Stomach (tissue), 8 donors: ENCODE measurements at regions not wholly inside any gene's neighbourhood (a gene's known extent, or its start where the extent isn't known, plus 50 kb on each side); places are given as distances from the start of the nearest gene placed in this dataset.

Experiments
- DNase-seq, 2 donors: peaks; one replicate each; pipeline versions ENCODE4 v3.0.0 to v3.0.0-alpha.2; 2013 to 2019
- H3K27ac ChIP-seq, 5 donors: fragments of 200-600 bp in 4 of 5; sonication (generic) in 4 of 5; one replicate each; pipeline ENCODE4 v1.5.1; 2013 to 2019; ENCODE audit warnings: mild to moderate bottlenecking in 1 of 5, moderate library complexity in 1 of 5
- H3K27me3 ChIP-seq, 3 donors: fragments of 200-600 bp; sonication (generic); one replicate each; pipeline ENCODE4 v1.5.1; 2017 to 2019; ENCODE audit warnings: mixed run types in 1 of 3
- H3K36me3 ChIP-seq, 4 donors: fragments of 200-600 bp; sonication (generic); 1 replicate in 3 of 4; 2 replicates in 1 of 4; pipeline ENCODE4 v1.5.1; 2016 to 2019
- H3K4me1 ChIP-seq, 4 donors: fragments of 200-600 bp; sonication (generic); one replicate each; pipeline ENCODE4 v1.5.1; 2016 to 2019
- H3K4me3 ChIP-seq, 4 donors: fragments of 200-600 bp; sonication (generic) in 3 of 4; one replicate each; pipeline ENCODE4 v1.5.1; 2016 to 2019; ENCODE audit warnings: mild to moderate bottlenecking in 1 of 4
- H3K9me3 ChIP-seq, 4 donors: fragments of 200-600 bp; sonication (generic); one replicate each; pipeline ENCODE4 v1.5.1; 2016 to 2019
- EP300 ChIP-seq: sonication (generic); formaldehyde crosslinking; IDR thresholded peaks from one replicate; pipeline ENCODE4 v1.6.1; 2017; ENCODE audit warnings: antibody characterized with exemption
- POLR2A ChIP-seq, 4 donors: fragments of 450-650 bp; IDR thresholded peaks; one replicate each; pipeline ENCODE4 v1.6.1; 2016; ENCODE audit warnings: antibody characterized with exemption in 4 of 4, control low read depth in 2 of 4, mild to moderate bottlenecking in 1 of 4, moderate library complexity in 1 of 4
- POLR2AphosphoS5 ChIP-seq, 3 donors: sonication (generic); formaldehyde crosslinking; IDR thresholded peaks; one replicate each; pipeline ENCODE4 v1.6.1; 2016; ENCODE audit warnings: antibody characterized with exemption in 3 of 3
- WGBS, 5 donors: extraction: QIAGEN DNeasy Blood & Tissue Kit in 3 of 5; methylation state at CpG; one replicate each; pipeline versions ENCODE4 v1.1.5 to v1.1.7; 2013 to 2018; 5-methylcytosine and 5-hydroxymethylcytosine counted together
- intact Hi-C: fragments of 100-400 bp; cut with DNase I; formaldehyde crosslinking; loops from one replicate; pipeline ENCODE4 v1.15.1; 2023; ENCODE audit warnings: low total_unique reads
- TF ChIP-seq, protein P1 (sequence below), 7 experiments: fragments of 450-650 bp in 4 of 7; fragments of 200-600 bp in 3 of 7; sonication (generic) in 3 of 7; IDR thresholded peaks; one replicate each; pipeline ENCODE4 v1.5.1; 2016 to 2019; ENCODE audit warnings: antibody characterized with exemption in 7 of 7, control low read depth in 2 of 7, mild to moderate bottlenecking in 1 of 7
- donor health status: healthy with polysubstance abuse.
- donor health status: Bipolar disorder and iron deficiency.
- donor health status: healthy.

DNA sequence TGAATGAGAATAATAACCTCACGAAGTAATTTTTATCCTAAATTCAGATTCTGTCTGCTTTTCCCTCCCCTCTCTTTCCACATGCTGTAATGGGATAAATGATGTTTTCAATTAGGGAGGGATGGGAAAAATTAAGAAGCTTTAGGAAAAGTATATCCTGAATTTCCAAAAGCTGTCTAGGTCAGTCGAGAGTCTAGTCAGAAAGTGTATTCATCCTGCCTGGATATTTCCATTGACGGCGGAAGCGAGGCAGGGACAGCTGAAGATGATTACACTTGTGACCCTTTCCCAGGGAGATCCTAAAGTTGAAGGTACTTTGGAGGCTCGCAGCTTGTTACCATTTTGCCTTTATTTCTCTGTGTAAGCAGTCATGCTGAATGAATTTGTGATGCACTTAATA, 204.1 kb downstream of the ZNF365 start:
- 75 to 92% (median 91%) methylated on average over 6 of the region's 6 CpGs for WGBS, 5 donors
- no peaks in the 10 kb centered on the region for H3K9me3 ChIP-seq
- TF ChIP-seq, protein P1, sequence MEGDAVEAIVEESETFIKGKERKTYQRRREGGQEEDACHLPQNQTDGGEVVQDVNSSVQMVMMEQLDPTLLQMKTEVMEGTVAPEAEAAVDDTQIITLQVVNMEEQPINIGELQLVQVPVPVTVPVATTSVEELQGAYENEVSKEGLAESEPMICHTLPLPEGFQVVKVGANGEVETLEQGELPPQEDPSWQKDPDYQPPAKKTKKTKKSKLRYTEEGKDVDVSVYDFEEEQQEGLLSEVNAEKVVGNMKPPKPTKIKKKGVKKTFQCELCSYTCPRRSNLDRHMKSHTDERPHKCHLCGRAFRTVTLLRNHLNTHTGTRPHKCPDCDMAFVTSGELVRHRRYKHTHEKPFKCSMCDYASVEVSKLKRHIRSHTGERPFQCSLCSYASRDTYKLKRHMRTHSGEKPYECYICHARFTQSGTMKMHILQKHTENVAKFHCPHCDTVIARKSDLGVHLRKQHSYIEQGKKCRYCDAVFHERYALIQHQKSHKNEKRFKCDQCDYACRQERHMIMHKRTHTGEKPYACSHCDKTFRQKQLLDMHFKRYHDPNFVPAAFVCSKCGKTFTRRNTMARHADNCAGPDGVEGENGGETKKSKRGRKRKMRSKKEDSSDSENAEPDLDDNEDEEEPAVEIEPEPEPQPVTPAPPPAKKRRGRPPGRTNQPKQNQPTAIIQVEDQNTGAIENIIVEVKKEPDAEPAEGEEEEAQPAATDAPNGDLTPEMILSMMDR (IDR thresholded peaks at IDR 0.05), result no peak
- TF ChIP-seq POLR2AphosphoS5 (IDR thresholded peaks at IDR 0.05), result no peak
- no peak for TF ChIP-seq POLR2A (IDR thresholded peaks at IDR 0.05)
- no peak for TF ChIP-seq EP300
- H3K4me1 ChIP-seq, result peaks cover 0 to 3% (median 0%) of the 10 kb centered on the region in 4 donors
- H3K27ac ChIP-seq, result no peak overlapping the region
- peaks cover 0 to 1% (median 0%) of the 10 kb centered on the region in 3 donors for H3K27me3 ChIP-seq
- no peaks in the 10 kb centered on the region for H3K36me3 ChIP-seq
- DNase-seq, result no peak
- intact Hi-C loops, result no loop called here
- H3K4me3 ChIP-seq, result no peak overlapping the region

DNA sequence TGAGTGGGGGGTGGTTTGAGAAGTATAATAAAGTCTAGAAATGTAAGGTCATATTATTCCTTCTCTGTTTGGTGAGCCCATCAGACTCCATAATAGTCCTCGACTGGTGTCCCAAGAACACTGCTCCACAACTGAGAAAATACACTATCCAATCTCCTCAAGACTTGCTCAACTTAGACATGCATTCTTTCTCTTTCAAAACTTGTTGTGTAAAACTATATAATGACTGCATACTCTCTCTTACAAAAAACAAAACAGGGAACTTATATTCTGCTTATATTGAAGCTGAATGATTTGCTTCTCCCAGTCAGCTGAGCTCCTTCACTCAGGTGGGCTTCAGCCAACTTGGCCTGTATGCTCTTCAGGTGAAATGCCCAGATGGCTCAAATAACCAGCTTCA, 204.7 kb downstream of the ZNF365 start:
- no peak for DNase-seq
- H3K36me3 ChIP-seq, result no peaks in the 10 kb centered on the region
- H3K4me1 ChIP-seq, result peaks cover 0 to 3% (median 0%) of the 10 kb centered on the region in 4 donors
- intact Hi-C loops, result no loop called here
- H3K27me3 ChIP-seq, result no peaks in the 10 kb centered on the region
- no peak overlapping the region for H3K27ac ChIP-seq
- TF ChIP-seq POLR2AphosphoS5 (IDR thresholded peaks at IDR 0.05), result no peak
- TF ChIP-seq EP300, result no peak
- TF ChIP-seq, protein P1 (IDR thresholded peaks at IDR 0.05), result no peak
- TF ChIP-seq POLR2A (IDR thresholded peaks at IDR 0.05), result no peak
- H3K9me3 ChIP-seq, result no peaks in the 10 kb centered on the region
- WGBS, 5 donors, result 70 to 93% (median 75%) methylated on average over 1 of the region's 1 CpG
- H3K4me3 ChIP-seq, result no peak overlapping the region

DNA sequence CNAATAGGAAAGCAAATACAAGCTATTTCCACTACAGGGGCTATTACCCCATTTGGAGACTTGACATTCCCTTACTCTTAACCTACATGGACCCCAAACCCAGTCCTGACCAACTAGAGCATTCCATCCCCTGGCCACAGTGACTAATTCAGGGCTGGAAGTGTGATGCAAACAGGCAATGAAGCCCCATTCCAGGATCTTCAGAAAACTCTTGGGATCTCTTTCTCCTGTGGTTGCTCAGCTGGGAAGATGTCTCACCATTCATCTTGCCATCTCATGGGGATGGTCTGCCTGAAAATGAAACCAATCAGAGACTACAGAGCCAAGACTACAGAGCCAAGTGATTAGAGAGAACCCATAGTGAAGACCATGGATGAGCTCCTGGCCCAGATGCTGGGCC, 206.2 kb downstream of the ZNF365 start:
- no peak for TF ChIP-seq EP300
- TF ChIP-seq POLR2A (IDR thresholded peaks at IDR 0.05), result no peak
- no peak for TF ChIP-seq POLR2AphosphoS5 (IDR thresholded peaks at IDR 0.05)
- TF ChIP-seq, protein P1 (IDR thresholded peaks at IDR 0.05), result no peak
- no peaks in the 10 kb centered on the region for H3K36me3 ChIP-seq
- intact Hi-C loops, result no loop called here
- H3K4me3 ChIP-seq, result no peak overlapping the region
- no peak for DNase-seq
- no peaks in the 10 kb centered on the region for H3K9me3 ChIP-seq
- H3K27me3 ChIP-seq, result no peaks in the 10 kb centered on the region
- no peak overlapping the region for H3K27ac ChIP-seq
- peaks cover 0 to 3% (median 0%) of the 10 kb centered on the region in 4 donors for H3K4me1 ChIP-seq

DNA sequence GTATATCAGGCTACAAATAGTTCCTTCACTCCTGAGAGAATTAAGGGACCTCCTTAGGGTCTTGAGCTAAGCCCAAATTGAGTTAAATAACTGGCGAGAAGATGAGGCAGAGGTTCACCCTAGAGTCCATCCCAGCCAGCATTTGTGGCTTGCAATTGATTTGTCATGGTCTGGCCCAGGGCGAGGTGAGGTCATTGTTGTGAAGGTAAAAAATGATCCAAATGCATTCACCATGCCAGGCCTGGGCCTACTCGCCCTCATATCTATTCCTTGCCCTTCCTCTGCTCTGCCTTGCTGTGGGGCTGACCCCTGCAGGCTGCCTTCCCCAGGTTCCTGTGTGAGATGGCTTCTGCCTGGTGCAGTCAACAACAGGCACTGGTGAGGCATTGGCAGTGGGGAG, 207.2 kb downstream of the ZNF365 start:
- WGBS, 5 donors, result 79 to 95% (median 88%) methylated on average over 2 to 3 of the region's 3 CpGs
- TF ChIP-seq, protein P1 (IDR thresholded peaks at IDR 0.05), result no peak
- TF ChIP-seq EP300 (no peak), POLR2AphosphoS5 (IDR thresholded peaks at IDR 0.05) (no peak), POLR2A (IDR thresholded peaks at IDR 0.05) (no peak)
- intact Hi-C loops, result no loop called here

More for the DNA sequence above, 207.2 kb downstream of the ZNF365 start:
- H3K27ac ChIP-seq, result no peak overlapping the region
- no peaks in the 10 kb centered on the region for H3K36me3 ChIP-seq
- peaks cover 0 to 3% (median 0%) of the 10 kb centered on the region in 4 donors for H3K4me1 ChIP-seq
- H3K9me3 ChIP-seq, result no peaks in the 10 kb centered on the region
- no peak overlapping the region for H3K4me3 ChIP-seq
- H3K27me3 ChIP-seq, result no peaks in the 10 kb centered on the region
- DNase-seq, result no peak
